OCI-LY7 (cell line): ENCODE measurements at regions not wholly inside any gene's neighbourhood (a gene's known extent, or its start where the extent isn't known, plus 50 kb on each side); places are given as distances from the start of the nearest gene placed in this dataset.

ENCODE experiments used
- BruUV-seq: library from RNA; stranded (reverse); fragments of 400-500 nt; replicated peaks from 2 replicates; lab custom pipeline; 2021; lab: Mats Ljungman, UMichigan
- CTCF ChIA-PET: fragments of 300-600 bp; sonication (Branson Sonifier 250); formaldehyde crosslinking; loops from one replicate; lab custom pipeline; 2022; ENCODE audit warnings: antibody characterized with exemption; ENCODE audit not compliant: unreplicated experiment; lab: Charles Lee
- POLR2A ChIA-PET: fragments of 300-600 bp; sonication (Branson Sonifier 250); formaldehyde crosslinking; loops from one replicate; lab custom pipeline; 2022; ENCODE audit warnings: antibody characterized with exemption; lab: Charles Lee
- DNase-seq: peaks from one replicate; pipeline ENCODE4 v3.0.0-alpha.2; 2015; ENCODE audit warnings: low spot score
- H2AFZ ChIP-seq: fragments of 200-600 bp; sonication (generic), shearing (Covaris generic); 2 replicates; pipeline ENCODE4 v1.6.1; 2014; ENCODE audit warnings: mild to moderate bottlenecking, antibody characterized with exemption, low read length, moderate library complexity
- H3K27ac ChIP-seq: fragments of 200-600 bp; sonication (generic); 2 replicates; pipeline ENCODE4 v1.5.1; 2014; ENCODE audit warnings: mixed run types, low read depth, mild to moderate bottlenecking, moderate library complexity, low read length, inconsistent platforms; ENCODE audit not compliant: poor library complexity, severe bottlenecking
- H3K36me3 ChIP-seq: fragments of 200-600 bp; sonication (generic); 2 replicates; pipeline ENCODE4 v1.6.1; 2014; ENCODE audit warnings: mild to moderate bottlenecking, antibody characterized with exemption, low read length, moderate library complexity, mixed read lengths; ENCODE audit not compliant: insufficient read depth
- H3K4me1 ChIP-seq: fragments of 200-600 bp; sonication (generic); 2 replicates; pipeline ENCODE4 v1.5.1; 2014; ENCODE audit warnings: mild to moderate bottlenecking, low read length; ENCODE audit not compliant: insufficient read depth, poor library complexity, severe bottlenecking
- H3K4me2 ChIP-seq: fragments of 200-600 bp; sonication (generic); 2 replicates; pipeline ENCODE4 v1.6.1; 2014; ENCODE audit warnings: mild to moderate bottlenecking, low read length
- H3K4me3 ChIP-seq: fragments of 200-600 bp; sonication (generic); 2 replicates; pipeline ENCODE4 v1.5.1; 2014; ENCODE audit warnings: mild to moderate bottlenecking, low read depth, low read length; ENCODE audit not compliant: poor library complexity, severe bottlenecking
- H3K79me2 ChIP-seq: fragments of 200-600 bp; sonication (generic); 2 replicates; pipeline ENCODE4 v1.6.1; 2016; ENCODE audit warnings: low read depth, mild to moderate bottlenecking, low read length, moderate library complexity, mixed read lengths; ENCODE audit not compliant: insufficient read depth
- H3K9me2 ChIP-seq: fragments of 200-600 bp; sonication (generic); 2 replicates; pipeline ENCODE4 v1.6.1; 2016; ENCODE audit warnings: mild to moderate bottlenecking, low read length, mixed read lengths; ENCODE audit not compliant: insufficient read depth
- H3K9me3 ChIP-seq: fragments of 200-600 bp; sonication (generic); 2 replicates; pipeline ENCODE4 v1.6.1; 2014; ENCODE audit warnings: mild to moderate bottlenecking, mixed run types, low read length, mixed read lengths
- H4K20me1 ChIP-seq: fragments of 200-600 bp; sonication (generic); 2 replicates; pipeline ENCODE4 v1.6.1; 2014; ENCODE audit warnings: mild to moderate bottlenecking, antibody characterized with exemption, low read length, moderate library complexity, mixed read lengths; ENCODE audit not compliant: insufficient read depth
- EZH2phosphoT487 ChIP-seq: fragments of 200-600 bp; sonication (generic); IDR thresholded peaks from 2 replicates; pipeline ENCODE4 v1.6.1; 2018; ENCODE audit warnings: low read depth, borderline replicate concordance, mild to moderate bottlenecking, mixed run types, antibody characterized with exemption, low read length, moderate library complexity, mixed read lengths
- intact Hi-C: fragments of 100-400 bp; cut with micrococcal nuclease; formaldehyde crosslinking; loops from one replicate; pipeline ENCODE4 v1.10.0; 2022; ENCODE audit not compliant: unreplicated experiment
- TF ChIP-seq, protein P1 (sequence below): fragments of 200-600 bp; sonication (generic); conservative IDR thresholded peaks from 2 replicates; pipeline ENCODE4 v1.5.1; 2014; ENCODE audit warnings: mild to moderate bottlenecking, antibody characterized with exemption, low read length, moderate library complexity, mixed read lengths

DNA sequence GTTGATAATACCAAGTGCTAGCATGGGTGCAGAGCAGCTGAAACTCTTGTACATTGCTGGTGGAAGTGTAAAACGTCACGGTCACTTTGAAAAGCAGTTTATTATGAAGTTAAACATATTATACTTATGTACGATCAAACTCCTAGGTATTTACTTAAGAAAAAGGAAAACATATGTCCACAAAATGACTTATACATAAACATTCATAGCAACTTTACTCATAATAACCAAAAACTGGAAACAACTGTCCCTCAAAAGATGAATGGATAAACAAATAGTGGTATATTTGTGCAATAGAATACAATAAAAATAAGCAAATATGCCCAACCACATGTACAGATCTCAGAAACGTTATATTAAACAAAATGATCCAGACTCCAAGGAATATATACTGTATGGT lies 92.3 kb upstream of the TRIO start:
- H3K9me3 ChIP-seq, result no peaks in the 10 kb centered on the region
- H3K4me1 ChIP-seq, result no peaks in the 10 kb centered on the region
- no peak overlapping the region for H3K27ac ChIP-seq
- H2AFZ ChIP-seq, result no peak overlapping the region
- no peaks in the 10 kb centered on the region for H3K79me2 ChIP-seq
- no peaks in the 10 kb centered on the region for H3K36me3 ChIP-seq
- H4K20me1 ChIP-seq, result no peaks in the 10 kb centered on the region
- no TSS peak for BruUV-seq
- no peak for DNase-seq
- ChIA-PET POLR2A (no interaction called here), CTCF (no interaction called here)
- no peaks in the 10 kb centered on the region for H3K9me2 ChIP-seq
- intact Hi-C loops, result no loop called here
- TF ChIP-seq EZH2phosphoT487, result no peak
- TF ChIP-seq, protein P1, sequence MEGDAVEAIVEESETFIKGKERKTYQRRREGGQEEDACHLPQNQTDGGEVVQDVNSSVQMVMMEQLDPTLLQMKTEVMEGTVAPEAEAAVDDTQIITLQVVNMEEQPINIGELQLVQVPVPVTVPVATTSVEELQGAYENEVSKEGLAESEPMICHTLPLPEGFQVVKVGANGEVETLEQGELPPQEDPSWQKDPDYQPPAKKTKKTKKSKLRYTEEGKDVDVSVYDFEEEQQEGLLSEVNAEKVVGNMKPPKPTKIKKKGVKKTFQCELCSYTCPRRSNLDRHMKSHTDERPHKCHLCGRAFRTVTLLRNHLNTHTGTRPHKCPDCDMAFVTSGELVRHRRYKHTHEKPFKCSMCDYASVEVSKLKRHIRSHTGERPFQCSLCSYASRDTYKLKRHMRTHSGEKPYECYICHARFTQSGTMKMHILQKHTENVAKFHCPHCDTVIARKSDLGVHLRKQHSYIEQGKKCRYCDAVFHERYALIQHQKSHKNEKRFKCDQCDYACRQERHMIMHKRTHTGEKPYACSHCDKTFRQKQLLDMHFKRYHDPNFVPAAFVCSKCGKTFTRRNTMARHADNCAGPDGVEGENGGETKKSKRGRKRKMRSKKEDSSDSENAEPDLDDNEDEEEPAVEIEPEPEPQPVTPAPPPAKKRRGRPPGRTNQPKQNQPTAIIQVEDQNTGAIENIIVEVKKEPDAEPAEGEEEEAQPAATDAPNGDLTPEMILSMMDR, result no peak
- H3K4me3 ChIP-seq, result no peak overlapping the region
- no peak overlapping the region for H3K4me2 ChIP-seq

DNA sequence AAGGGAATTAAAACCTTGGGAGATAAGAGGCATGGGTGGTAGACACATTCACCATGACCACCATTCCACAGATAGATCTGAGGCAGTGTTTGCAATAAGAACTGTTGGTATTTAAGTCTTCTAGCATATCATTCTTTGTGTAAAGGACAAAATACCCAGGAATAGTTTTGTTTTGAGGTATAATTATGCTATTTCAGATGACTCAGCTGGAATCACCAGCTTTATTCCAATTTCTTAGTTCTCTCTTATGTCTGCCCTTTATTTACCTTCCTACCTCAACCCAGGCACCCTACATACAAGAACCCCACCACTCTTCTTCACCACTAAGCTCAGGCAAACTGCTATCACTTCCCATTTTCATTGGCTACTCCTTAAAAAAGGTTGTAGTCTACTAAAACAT lies 94.7 kb upstream of the TRIO start:
- Histone ChIP-seq H3K4me1 (no peaks in the 10 kb centered on the region), H3K9me2 (no peaks in the 10 kb centered on the region), H3K4me2 (no peak overlapping the region), H3K36me3 (no peaks in the 10 kb centered on the region), H4K20me1 (no peaks in the 10 kb centered on the region), H2AFZ (no peak overlapping the region), H3K27ac (no peak overlapping the region), H3K79me2 (no peaks in the 10 kb centered on the region), H3K9me3 (no peaks in the 10 kb centered on the region), H3K4me3 (no peak overlapping the region)
- CTCF ChIA-PET, result no interaction called here
- POLR2A ChIA-PET, result no interaction called here
- BruUV-seq, result no TSS peak
- no peak for DNase-seq
- no peak for TF ChIP-seq EZH2phosphoT487
- TF ChIP-seq, protein P1, result no peak
- intact Hi-C loops, result no loop called here

DNA sequence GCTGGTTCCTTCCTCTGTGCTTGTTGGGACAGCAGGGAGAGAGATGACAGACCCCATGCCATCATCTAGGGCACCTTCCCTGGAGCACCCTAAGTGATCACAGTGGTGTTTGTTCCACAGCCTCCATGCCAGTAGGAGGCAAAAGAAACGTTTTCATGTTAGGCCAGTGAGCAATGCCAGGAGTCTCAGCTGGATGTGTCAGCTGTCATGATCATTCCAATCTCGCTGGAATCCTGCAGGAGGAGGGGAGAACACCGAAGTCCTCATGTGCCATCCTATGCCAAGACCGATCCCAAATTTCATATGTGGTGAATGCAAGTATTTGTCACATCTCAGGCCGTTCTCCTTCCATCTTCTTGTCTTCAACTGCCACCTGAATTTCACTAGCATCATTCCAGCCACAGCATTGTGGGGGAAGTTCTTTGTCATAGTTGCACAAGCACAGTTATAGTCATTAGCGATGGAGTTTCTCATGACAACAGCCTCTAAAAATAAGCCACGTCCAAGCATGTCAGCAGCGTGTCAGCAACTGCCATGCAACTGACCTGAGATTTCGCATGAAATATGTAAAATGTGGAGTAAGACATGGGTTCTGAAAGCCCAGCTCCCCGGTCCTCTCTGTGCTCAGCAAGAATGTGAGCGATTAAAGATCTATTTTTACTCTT lies 97.2 kb upstream of the DNAH5 start:
- H3K36me3 ChIP-seq, result no peaks in the 10 kb centered on the region
- no peaks in the 10 kb centered on the region for H3K9me2 ChIP-seq
- no peaks in the 10 kb centered on the region for H4K20me1 ChIP-seq
- H3K4me2 ChIP-seq, result no peak overlapping the region
- H2AFZ ChIP-seq, result no peak overlapping the region
- H3K4me3 ChIP-seq, result no peak overlapping the region
- TF ChIP-seq EZH2phosphoT487, result no peak
- TF ChIP-seq, protein P1, result no peak
- H3K4me1 ChIP-seq, result no peaks in the 10 kb centered on the region
- H3K9me3 ChIP-seq, result no peaks in the 10 kb centered on the region
- intact Hi-C loops, result no loop called here
- no peak overlapping the region for H3K27ac ChIP-seq
- ChIA-PET CTCF (no interaction called here), POLR2A (interaction anchor here (0.6 kb wide), 1 partner anchor 12 kb away, joined by 4 read pairs; no protein-coding TSS in a partner anchor)
- no peaks in the 10 kb centered on the region for H3K79me2 ChIP-seq
- no TSS peak for BruUV-seq
- no peak for DNase-seq
